ENCODE measurements at regions not wholly inside any gene's neighbourhood (a gene's known extent, or its start where the extent isn't known, plus 50 kb on each side); places are given as distances from the start of the nearest gene placed in this dataset.

- Histone ChIP-seq H3K4me2 (ENCODE audit: extremely low read depth, insufficient read depth, low read length) (no peak overlapping the region), H3K9ac (ENCODE audit: insufficient read depth, low read length) (no peak overlapping the region), H2AFZ (ENCODE audit: low read length) (no peak overlapping the region), H3K9me3 (ENCODE audit: control insufficient read depth, insufficient read depth, low read depth, low read length) (no peaks in the 10 kb centered on the region), H4K20me1 (ENCODE audit: control insufficient read depth, extremely low read depth, insufficient read depth, low read length) (no peaks in the 10 kb centered on the region), H3K4me1 (ENCODE audit: control insufficient read depth, extremely low read depth, insufficient read depth, low read length) (no peaks in the 10 kb centered on the region), H3K4me3 (replicated peaks in 1 of 4; ENCODE audit: control extremely low read depth in 1 of 4, insufficient read depth in 1 of 4, low read depth in 3 of 4, low read length in 4 of 4) (no peak overlapping the region), H3K36me3 (ENCODE audit: control insufficient read depth, insufficient read depth, low read length) (no peaks in the 10 kb centered on the region), H3K79me2 (ENCODE audit: control insufficient read depth, insufficient read depth, low read length) (no peaks in the 10 kb centered on the region), H3K27ac (ENCODE audit: insufficient read depth, low read length) (no peak overlapping the region), H3K27me3 (ENCODE audit: control insufficient read depth, insufficient read depth, low read length) (no peaks in the 10 kb centered on the region)
- TF ChIP-seq CTCF (conservative IDR thresholded peaks at IDR 0.05 in 1 of 2, IDR thresholded peaks at IDR 0.05 in 1 of 2; ENCODE audit: low read depth in 1 of 2, low read length in 2 of 2) (no peak), EZH2 (IDR thresholded peaks at IDR 0.05; ENCODE audit: low read length, missing control alignments) (no peak)
- no peak for DNase-seq (ENCODE audit: low read depth in 2 of 2)
Observed at GRCh38 chr13:78136966-78137365, 218.3 kb upstream of the EDNRB start.

GRCh38 chr13:78133511-78133910, 214.9 kb upstream of the EDNRB start:
- TF ChIP-seq CTCF (conservative IDR thresholded peaks at IDR 0.05 in 1 of 2, IDR thresholded peaks at IDR 0.05 in 1 of 2; ENCODE audit: low read depth in 1 of 2, low read length in 2 of 2) (no peak), EZH2 (IDR thresholded peaks at IDR 0.05; ENCODE audit: low read length, missing control alignments) (no peak)
- H3K9ac ChIP-seq (ENCODE audit: insufficient read depth, low read length): no peak overlapping the region
- H2AFZ ChIP-seq (ENCODE audit: low read length): no peak overlapping the region
- H4K20me1 ChIP-seq (ENCODE audit: control insufficient read depth, extremely low read depth, insufficient read depth, low read length): no peaks in the 10 kb centered on the region
- H3K4me3 ChIP-seq (replicated peaks in 1 of 4; ENCODE audit: control extremely low read depth in 1 of 4, insufficient read depth in 1 of 4, low read depth in 3 of 4, low read length in 4 of 4): no peak overlapping the region
- H3K4me2 ChIP-seq (ENCODE audit: extremely low read depth, insufficient read depth, low read length): no peak overlapping the region
- no peak overlapping the region for H3K27ac ChIP-seq (ENCODE audit: insufficient read depth, low read length)
- H3K36me3 ChIP-seq (ENCODE audit: control insufficient read depth, insufficient read depth, low read length): no peaks in the 10 kb centered on the region
- no peaks in the 10 kb centered on the region for H3K4me1 ChIP-seq (ENCODE audit: control insufficient read depth, extremely low read depth, insufficient read depth, low read length)
- no peaks in the 10 kb centered on the region for H3K79me2 ChIP-seq (ENCODE audit: control insufficient read depth, insufficient read depth, low read length)
- DNase-seq (ENCODE audit: low read depth in 2 of 2): no peak
- H3K9me3 ChIP-seq (ENCODE audit: control insufficient read depth, insufficient read depth, low read depth, low read length): no peaks in the 10 kb centered on the region
- H3K27me3 ChIP-seq (ENCODE audit: control insufficient read depth, insufficient read depth, low read length): no peaks in the 10 kb centered on the region

GRCh38 chr13:78131811-78132210, 213.2 kb upstream of the EDNRB start:
- Histone ChIP-seq H3K27ac (ENCODE audit: insufficient read depth, low read length) (no peak overlapping the region), H2AFZ (ENCODE audit: low read length) (no peak overlapping the region), H3K4me1 (ENCODE audit: control insufficient read depth, extremely low read depth, insufficient read depth, low read length) (no peaks in the 10 kb centered on the region), H4K20me1 (ENCODE audit: control insufficient read depth, extremely low read depth, insufficient read depth, low read length) (no peaks in the 10 kb centered on the region), H3K4me2 (ENCODE audit: extremely low read depth, insufficient read depth, low read length) (no peak overlapping the region), H3K79me2 (ENCODE audit: control insufficient read depth, insufficient read depth, low read length) (no peaks in the 10 kb centered on the region), H3K4me3 (replicated peaks in 1 of 4; ENCODE audit: control extremely low read depth in 1 of 4, insufficient read depth in 1 of 4, low read depth in 3 of 4, low read length in 4 of 4) (no peak overlapping the region), H3K27me3 (ENCODE audit: control insufficient read depth, insufficient read depth, low read length) (no peaks in the 10 kb centered on the region), H3K36me3 (ENCODE audit: control insufficient read depth, insufficient read depth, low read length) (no peaks in the 10 kb centered on the region), H3K9ac (ENCODE audit: insufficient read depth, low read length) (no peak overlapping the region), H3K9me3 (ENCODE audit: control insufficient read depth, insufficient read depth, low read depth, low read length) (no peaks in the 10 kb centered on the region)
- TF ChIP-seq EZH2 (IDR thresholded peaks at IDR 0.05; ENCODE audit: low read length, missing control alignments) (no peak), CTCF (conservative IDR thresholded peaks at IDR 0.05 in 1 of 2, IDR thresholded peaks at IDR 0.05 in 1 of 2; ENCODE audit: low read depth in 1 of 2, low read length in 2 of 2) (peak; percentile 45 to 51)
- peak in 1 of 2 donors; percentile 32 for DNase-seq (ENCODE audit: low read depth in 2 of 2)

Measured in fibroblast of lung (primary cell).